ENCODE measurements at regions not wholly inside any gene's neighbourhood (a gene's known extent, or its start where the extent isn't known, plus 50 kb on each side); places are given as distances from the start of the nearest gene placed in this dataset.
"Not testable (repeated sequence)": the region's sequence is repeated elsewhere in the genome, so short reads cannot be mapped to it uniquely, and the experiment has no call there.

DNA sequence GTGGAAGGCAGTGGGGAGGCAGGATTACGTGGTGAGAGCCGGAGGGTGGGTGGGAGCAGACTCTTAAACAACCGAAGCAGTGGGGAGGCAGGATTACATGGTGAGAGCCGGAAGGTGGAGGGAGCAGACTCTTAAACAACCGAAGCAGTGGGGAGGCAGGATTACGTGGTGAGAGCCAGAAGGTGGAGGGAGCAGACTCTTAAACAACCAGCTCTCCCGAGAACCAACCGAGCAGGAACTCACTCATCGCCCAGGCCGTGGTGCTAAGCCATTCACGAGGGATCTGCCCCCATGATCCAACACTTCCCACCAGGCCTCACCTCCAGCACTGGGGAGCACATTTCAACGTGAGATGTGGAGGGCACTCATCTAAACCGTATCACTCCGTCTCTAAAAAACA, 87.7 kb downstream of the RTP5 start:
- DNase-seq (ENCODE audit: low read depth in 3 of 3) = no peak

DNA sequence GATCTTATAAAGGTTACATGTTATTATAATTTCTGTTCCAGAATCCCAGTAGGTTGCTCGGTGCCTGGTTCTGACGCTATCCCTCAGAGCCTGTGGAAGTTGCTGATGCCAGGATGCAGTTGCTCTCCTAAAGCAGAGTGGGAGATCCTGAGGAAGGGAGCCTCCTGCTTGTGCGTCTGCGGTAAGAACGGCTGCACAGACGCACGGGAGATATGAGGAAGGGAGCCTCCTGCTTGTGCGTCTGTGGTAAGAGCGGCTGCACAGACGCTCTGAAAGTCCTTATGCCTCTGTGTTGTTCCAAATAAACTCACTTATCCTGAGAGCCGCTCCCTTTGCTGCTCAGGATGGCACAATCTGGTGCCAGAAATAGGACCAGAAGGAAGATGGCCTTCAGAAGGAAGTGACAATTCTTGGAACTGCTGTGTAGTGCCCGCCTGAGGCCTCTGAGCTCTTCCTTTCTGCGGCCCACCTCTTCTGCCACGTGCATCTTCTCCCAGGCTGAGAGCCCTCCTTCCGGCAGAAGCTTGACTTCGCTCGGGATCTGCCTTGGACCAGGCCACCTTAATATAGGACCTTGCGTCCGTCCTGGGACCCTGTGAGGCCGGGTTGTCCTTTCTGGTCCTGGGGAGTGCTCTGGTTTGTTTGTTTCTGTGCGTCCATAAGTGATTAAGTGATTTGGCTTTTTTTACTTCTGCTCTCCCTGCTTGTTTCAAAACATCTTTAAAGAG, 89.5 kb downstream of the RTP5 start:
- no peak for DNase-seq (ENCODE audit: low read depth in 3 of 3)

DNA sequence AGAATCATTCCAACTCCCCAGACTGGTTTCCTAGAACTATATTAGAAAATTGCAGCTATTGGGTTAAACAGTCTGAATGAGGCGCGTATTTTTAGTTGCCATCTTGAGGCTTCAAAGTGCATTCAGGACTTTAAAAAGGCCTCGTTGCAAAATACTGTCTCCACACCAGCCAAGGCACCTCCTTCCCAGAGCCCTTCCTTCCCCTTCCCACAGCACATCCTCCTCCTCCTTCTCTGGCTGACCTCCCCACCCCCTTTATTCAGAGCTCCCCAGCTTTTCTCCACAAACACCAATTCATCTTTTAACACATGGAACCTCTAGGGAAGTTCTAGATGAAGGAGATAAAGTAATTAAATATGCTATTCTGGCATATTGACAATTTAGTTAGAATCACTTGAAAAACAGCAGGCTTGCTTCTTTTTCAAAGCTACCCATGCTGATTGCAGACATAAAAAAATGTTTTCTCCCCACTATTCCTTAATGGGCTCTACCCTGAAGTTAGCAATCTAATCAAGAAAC, 90.3 kb downstream of the RTP5 start:
- no peak for DNase-seq (ENCODE audit: low read depth in 3 of 3)

DNA sequence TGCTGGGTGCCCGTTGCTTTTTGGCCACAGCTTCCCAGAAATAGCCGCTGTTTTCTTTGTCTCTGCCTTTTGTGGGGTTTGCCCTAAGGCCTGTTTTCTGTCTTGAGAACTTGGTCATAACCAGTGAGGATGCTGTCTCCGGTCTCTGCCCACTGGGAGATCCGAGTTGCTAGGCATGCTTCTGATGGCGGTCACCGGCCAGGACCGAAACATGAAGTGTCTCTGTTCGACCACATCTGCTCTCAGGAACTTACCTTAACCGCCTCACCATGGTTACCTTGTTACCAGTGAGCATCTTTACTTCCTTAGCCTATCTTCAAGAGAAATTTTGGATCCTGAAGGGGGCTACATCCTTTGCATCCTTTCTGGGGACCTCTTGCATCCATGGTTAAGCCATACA, 91.9 kb downstream of the RTP5 start:
- no peak for DNase-seq (ENCODE audit: low read depth in 3 of 3)

DNA sequence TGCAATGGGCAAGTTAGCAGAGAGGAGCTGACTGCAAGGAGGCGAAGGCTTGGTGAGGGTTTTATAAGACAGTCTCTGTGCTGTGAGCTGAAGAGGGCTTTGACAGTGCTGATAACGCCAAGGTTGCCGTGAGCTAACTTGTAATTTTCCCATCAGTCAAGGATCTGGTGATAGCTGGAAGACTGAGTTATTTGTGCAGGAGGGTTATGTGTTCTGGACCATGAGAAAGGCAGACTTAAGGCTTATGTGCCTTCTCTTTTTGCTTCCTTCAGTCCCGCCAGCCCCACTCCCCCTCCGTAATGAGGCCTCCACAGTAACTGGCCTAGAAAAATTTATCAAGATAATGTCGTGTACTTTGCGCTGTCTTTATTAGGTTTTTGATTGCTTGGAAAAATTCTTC, 94.6 kb downstream of the RTP5 start:
- DNase-seq (ENCODE audit: low read depth in 3 of 3) = no peak

DNA sequence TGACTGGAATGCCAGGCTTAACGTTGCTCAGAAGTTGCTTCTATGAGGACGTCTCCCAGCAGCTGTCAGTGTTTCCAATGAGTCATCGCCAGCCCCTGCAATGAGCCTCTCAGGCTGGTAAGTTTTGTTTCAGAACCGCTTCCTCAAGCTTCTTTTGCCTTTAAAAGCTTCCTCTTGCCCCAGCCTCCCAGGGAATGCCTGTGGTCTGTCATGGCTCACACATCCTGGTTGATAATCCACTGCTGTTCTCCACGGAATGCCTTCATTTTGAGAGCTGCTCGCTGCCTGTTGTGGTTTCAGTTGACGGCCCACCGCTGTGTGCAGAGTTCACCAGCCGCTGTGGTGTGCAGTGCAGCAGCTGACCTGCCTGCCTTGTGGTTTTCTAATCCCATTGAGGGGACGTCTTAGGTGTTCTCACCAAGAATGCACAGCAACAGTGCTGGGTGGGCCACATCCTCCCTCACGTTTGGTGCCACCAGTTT, 96.4 kb downstream of the RTP5 start:
- DNase-seq (ENCODE audit: low read depth in 3 of 3) = peak; percentile 58 to 77 (median 71)

DNA sequence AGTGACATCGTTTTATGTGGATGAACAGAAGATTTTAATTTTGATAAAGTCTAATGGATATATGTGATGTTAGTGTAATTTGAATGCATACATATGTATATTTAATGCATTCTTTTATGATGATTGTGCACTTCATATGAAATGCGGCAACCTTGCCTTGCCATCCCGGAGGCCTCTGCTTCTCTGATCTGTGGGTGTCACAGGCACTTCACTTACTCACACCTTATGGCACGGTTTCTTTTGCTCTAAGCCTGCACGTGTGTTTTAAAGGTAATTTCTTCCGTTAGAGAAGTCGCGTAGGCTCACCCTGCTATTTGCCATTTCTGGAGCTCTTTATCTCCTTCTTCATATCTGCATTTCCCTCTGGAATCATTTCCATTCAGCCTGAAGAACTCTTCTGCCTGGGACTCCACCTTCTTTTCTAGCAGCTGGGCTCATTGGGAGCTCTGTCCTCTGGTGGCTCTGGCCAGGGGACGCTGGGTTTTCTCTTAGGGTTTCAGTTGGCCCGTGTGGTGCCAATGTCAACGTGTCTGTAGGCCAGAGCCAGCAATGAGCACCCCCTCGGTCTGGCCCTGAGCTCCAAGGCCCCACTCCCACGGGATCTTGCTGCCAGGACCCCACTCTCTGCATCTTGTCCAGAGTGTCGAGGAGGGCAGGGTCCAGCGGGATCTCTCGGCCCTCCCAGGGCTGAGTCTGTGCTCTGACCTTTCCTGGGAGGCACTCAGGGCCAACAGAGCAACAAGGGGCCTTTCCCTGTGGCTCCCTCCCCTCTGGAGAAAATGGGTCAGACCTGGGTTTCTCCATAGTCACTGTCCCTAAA, 97.3 kb downstream of the RTP5 start:
- no peak for DNase-seq (ENCODE audit: low read depth in 3 of 3)

DNA sequence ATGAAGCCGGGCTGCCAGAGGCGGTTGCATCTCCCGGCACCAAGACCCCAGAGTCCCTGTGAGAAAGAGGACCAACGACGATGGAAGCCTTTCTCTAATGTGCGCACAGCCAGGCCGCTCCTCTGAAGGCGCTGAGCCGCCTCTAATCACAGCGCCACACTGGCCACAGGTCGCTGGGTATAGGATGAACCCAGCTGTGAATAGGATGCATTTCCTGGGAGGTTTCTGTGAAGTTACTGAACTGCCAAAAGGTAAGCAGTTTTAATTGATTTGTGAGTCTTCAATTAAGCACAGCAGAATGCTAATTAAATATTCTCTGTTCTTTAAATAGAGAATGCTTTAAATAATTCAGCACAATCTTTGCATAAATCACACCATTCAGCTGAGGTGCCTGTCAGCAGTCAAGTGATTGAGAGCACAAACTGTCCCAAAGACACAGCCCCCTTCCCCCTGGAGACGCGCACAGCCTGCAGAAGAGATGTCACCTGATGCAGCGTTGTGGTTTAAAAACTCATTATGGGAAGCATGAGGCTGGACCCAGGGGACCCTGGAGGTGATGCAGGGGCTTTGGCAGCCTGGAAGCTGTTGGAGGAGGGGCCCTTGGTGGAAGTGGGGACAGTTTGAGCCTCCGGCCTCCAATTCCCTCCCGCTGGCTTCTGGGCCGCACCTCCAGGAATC, 98.1 kb downstream of the RTP5 start:
- no peak for DNase-seq (ENCODE audit: low read depth in 3 of 3)

DNA sequence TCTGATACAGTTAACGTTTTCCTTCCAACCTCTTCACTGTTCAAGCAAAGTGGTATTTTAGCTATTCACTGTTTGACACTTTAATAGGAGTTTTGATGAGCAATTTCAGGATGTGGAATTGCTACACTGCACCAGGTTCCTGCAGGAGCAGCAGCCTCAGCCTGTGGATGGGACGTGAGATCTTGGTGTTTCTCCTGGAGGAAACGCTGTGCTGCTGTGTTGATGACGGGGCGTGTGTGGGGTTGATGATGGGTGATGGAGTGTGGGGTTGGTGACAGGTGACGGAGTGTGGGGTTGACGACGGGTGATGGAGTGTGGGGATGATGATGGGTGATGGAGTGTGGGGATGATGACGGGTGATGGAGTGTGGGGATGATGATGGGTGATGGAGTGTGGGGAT, 98.9 kb downstream of the RTP5 start:
- DNase-seq (ENCODE audit: low read depth in 3 of 3) = no peak

DNA sequence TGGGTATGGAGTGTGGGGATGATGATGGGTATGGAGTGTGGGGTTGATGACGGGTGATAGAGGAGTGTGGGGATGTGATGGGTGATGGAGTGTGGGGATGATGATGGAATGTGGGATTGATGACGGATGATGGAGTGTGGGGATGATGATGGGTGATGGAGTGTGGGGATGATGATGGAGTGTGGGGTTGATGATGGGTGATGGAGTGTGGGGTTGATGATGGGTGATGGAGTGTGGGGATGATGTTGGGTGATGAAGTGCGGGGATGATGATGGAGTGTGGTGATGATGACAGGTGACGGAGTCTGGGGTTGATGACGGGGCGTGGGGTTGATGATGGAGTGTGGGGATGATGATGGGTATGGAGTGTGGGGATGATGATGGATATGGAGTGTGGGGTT, 99.7 kb downstream of the RTP5 start:
- not testable (repeated sequence) for DNase-seq (ENCODE audit: low read depth in 3 of 3)

DNA sequence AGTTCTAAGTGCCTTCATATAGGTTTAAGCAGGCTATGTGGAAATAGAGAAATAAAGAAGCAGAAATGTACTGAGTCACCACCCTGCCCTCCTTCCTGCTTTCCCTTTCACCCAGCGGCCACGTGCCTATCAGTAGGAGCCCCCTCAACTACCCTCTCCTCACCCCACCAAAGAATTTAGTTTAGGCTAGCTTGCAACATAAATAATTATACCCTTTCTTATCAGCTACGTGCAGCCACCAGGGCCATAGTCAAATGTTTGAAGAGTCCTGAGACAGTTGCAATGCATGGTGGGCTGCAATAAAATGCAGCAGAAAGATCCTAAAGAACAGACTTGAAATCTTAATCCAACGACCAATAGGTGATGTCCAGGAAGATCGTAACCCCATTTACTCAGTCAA, 101.2 kb downstream of the RTP5 start:
- no peak for DNase-seq (ENCODE audit: low read depth in 3 of 3)

DNA sequence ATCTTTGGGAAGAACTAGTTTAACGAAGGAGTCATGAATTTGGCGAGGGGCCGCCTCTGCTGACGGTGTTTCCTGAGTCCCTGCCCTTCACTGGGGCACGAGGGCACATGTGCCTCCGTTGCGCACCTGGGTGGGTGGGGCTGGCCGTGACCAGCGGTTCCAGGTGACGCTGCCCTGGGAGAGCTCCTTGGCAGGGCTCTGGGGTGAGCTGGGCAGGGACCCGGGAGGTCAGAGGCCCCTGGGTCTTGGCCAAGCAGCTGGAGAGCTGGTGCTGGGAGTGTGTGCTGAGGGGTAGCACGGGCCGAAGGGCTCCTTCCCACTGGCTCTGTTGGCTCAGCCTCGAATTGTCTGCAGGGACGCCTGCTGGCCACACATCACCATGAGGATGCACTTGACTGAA, 104.6 kb downstream of the RTP5 start:
- no peak for DNase-seq (ENCODE audit: low read depth in 3 of 3)

DNA sequence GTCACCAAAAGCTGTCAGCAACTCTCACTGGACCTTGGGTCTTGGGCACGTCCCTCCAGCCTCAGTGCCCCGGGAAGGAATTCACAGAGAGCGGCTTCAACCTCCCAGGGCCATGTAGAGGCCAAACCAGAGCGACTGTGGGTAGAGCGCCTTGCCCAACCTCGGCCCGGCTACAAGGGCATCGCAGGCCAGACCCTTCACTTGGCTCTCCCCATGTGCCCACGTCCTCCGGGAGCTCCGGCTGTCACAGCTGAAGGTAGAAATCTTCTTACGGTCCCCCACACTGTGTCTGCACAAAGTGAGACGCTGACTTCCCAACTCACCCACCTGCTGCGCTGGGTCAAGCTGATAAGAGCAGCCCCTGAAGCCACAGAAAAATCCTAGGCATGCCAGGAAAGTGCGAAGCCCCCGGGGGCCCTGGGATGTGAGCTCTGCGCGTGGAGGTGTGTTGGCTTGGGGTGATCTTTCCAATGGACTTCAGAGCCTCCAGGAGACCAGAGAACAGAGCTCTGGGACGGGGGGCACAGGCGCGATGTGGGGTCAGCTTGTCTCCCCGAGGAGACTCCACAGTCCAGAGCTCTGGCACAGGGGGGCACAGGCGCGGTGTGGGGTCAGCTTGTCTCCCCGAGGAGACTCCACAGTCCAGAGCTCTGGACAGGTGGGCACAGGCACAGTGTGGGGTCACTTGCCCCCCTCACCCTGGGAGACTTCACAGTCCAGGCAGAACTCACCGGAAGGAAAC, 105.5 kb downstream of the RTP5 start:
- DNase-seq (ENCODE audit: low read depth in 3 of 3) = no peak

DNA sequence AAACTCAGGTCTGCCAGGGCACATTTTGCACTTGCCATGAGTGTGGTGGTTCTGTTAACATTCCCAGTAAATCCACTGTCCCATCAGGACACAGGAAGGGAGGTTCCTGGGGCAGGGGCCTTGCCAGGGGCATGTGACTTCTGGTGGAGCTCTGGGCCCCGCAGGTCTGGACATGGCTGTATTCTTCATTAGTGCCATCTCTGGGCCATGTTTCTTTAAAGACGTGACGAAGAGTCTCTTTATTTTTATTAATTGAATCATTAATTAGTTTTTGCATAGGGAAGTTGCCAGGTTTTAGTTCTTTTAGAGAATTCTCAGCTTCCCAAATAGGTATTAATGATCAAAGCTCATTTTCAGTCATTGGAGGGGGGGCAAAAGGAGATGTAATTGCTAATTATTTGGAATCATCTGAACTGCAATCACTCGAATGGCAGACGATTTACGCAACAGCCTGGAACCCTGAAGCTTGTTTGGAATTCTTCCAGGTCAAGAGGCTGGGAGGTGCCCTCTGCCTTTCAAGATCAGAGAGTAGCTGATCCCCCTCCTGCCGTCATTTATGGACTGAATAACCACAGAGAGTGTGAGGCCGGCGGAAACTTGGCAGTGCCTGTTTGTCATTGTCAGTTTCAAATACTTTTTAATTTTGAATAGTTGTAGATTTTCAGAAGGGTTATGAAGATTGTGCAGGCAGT, 106.2 kb downstream of the RTP5 start:
- no peak for DNase-seq (ENCODE audit: low read depth in 3 of 3)

DNA sequence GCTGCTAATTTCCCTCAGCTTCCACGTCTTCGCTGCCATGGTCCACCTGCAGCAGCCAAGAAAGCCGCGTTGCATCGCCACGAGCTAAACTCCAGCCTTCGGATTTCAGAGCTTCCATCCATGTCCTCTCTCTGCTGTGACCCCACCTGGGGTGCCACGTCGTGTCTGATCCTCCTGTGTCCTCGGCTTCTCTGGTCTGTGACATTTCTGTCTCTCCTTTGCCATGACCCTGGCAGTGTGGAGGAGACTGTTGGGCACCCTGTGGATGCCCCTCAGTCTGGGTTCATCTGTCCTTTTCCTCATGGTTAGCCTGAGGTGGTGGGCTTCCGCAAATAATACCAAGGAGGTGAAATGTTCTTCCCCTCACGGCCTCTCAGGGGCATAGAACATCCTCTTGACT, 106.8 kb downstream of the RTP5 start:
- no peak for DNase-seq (ENCODE audit: low read depth in 3 of 3)

DNA sequence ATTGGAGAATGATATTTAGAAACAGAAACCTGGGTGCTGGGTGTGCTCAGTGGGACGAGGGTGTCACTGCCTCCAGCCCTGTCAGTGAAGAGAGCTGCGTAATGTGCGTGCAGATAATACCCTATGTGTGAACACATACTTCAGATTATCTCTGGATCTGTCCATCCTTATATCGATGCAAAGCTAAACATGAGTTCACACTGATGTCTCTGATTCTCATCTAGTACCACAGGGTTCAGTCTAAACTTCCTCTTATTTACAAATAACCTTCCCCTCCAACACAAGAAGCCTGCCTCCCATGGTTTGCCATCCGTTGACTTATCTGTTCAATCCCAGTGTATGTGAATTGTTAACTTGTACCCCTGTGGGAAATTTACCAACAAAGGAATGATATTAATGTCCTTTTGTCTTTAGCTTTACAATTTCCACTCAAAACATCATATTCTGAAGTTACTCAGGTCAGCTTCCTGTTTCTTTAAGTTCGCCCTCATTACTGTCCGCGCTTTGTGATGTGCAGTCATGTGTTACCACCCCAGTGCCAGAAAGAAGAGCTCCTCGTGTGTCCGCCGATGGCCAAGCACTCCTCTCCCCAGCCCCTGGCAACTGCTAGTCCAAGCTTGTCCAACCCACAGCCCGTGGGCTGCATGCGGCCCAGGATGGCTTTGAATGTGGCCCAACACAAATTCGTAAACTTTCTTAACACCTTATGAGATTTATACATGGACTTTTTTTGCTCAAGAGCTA, 108.2 kb downstream of the RTP5 start:
- DNase-seq (ENCODE audit: low read depth in 3 of 3) = no peak

DNA sequence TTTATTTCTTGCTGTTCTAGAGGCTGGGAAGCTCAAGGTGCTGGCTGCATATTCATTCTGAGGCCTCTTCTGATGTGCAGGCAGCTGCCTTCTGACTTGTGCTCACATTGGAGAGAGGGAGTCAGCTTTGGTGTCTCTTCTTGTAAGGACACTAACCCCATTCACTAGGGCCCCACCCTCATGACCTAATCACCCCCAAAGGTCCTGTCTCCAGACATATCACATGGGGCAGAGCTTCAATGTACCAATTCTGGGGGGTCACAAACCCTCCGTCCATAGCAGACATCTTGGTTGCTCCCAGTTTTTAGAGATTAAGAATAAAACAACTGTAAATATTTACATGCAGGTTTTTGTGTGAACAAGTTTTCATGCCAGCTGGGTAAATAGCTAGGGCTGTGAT, 109.1 kb downstream of the RTP5 start:
- DNase-seq (ENCODE audit: low read depth in 3 of 3) = no peak

DNA sequence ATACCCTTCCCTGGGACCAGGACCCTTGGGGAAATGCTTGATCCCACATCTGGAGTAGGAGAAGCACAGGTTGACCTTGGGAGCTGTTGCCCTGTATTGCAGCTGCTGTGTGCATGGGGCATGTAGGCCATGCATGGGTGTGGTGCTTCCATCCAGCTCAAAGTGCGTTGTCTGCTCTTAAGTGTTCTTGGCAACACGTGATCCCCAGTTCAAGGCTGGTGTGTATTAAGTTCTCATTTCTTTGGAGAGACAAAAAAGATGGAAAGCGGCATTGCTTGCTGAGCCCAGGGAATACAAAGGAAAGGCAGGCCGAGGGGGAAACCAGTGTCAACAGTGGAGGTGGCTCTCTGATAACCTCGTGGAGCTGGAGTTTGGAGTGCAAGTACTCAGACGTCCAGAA, 110.7 kb downstream of the RTP5 start:
- no peak for DNase-seq (ENCODE audit: low read depth in 3 of 3)

DNA sequence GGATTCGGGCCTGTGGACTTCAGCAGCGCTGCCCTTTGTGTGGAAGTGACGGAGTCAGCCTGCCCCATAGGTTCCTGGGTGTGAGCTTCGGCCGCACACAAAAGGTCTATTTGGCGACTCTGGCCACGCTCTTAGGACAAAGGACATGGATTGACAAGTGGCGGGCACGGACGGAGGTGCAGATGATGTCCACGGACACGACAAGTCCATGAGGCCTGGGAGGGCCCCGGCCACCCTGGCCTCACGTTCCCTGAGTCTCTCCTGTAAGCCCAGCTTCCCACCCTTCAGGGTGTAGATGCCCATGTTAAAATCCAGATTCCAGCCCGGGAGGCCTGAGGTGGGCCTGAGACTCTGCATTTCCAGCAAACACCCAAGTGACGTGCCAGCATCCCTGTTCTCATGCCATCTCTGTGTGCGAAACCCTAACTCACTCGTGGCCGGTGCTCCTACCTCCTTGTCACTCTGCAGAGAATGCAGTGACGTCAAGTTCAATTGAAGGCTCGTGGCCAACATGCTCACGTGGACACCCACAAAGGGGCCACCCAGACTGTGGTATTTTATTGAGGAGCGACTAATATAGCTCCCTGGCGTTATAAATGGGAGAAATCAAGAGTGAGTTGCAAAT, 111.7 kb downstream of the RTP5 start:
- DNase-seq (ENCODE audit: low read depth in 3 of 3) = no peak

Measured in stimulated activated CD4-positive, alpha-beta T cell treated with anti-CD3 and anti-CD28 coated beads, TNF-alpha, amount 100 ng/mL, for 24 hours (primary cell).